Epidermal melanocyte (primary cell): ENCODE measurements at regions not wholly inside any gene's neighbourhood (a gene's known extent, or its start where the extent isn't known, plus 50 kb on each side); places are given as distances from the start of the nearest gene placed in this dataset.
"Not testable (repeated sequence)": the region's sequence is repeated elsewhere in the genome, so short reads cannot be mapped to it uniquely, and the experiment has no call there.

ENCODE experiments used
- DNase-seq: peaks from one replicate; pipeline ENCODE4 v3.0.0; 2011; ENCODE audit warnings: low spot score; ENCODE audit not compliant: insufficient read length

DNA sequence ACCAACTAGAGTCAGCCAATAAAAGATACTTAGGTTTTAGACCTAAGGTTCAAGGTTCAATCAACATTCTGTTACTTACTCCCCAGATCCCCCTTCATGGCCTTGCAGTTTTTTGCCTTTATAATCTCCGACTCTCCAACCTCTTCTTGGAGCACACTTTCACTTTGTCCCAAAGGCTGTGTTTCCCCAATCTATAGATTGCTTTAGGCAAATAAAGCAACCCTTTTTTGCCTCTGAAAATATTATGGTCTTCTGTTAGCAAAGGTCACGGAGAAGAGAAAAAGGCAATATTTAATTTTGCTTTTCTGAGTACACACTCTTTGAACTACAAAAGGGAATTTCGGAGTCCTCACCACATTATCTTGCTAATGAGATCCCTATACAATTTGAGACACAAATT lies 268.1 kb downstream of the PLOD2 start:
- no peak for DNase-seq

DNA sequence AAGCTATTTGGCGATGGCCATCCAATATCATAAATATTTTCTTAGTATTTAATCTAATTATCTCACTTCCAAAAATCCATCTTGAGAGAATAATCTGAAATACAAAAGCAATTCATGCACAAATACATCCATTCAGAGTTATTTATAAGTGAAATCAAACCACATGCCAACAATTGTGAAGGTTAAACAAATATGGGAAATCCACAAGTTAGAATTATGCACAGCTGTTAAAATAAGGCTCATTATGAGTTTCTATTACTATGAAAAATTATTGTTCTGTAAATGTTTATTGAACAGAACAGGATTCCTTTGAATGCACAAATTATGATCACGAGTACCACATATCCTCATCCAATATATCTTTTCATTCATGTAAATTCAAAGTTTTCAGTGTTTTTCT lies 267.7 kb downstream of the PLOD2 start:
- DNase-seq = no peak

DNA sequence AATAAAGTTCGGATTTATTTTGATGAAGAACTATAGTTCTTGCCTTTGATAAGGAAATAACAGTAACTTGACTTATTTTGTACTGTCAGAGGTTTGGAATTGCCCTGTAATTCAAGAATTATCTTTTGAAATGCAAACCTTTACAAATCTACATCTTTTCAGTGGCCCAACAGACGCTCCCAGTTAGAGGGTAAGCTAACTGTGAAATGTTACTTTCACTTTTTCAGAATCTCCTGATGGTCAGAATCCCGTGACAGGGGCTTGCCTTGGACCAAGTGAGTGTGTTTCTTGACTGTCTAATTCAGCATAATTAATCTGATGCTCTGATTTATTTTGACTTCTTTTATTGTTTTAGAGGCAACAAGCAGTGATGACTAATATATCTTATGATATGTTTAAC lies 262.5 kb downstream of the PLOD2 start:
- DNase-seq = no peak

DNA sequence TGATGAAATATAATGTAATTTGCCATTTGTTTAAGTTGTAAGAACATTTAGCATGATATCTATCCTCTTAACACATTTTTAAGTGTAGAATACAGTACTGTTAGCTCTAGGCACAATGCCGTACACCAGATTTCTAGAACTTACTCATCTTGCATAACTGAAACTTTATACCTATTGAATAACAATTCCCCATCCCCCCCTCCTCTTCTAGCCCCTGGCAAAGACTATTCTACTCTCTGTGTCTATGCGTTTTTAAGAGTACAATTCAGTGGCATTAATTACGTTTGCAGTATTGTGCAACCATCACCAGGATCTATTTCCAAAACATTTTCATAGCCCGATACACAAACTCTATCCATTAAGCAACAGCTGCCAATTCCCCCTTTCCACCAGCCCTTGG lies 261.7 kb downstream of the PLOD2 start:
- no peak for DNase-seq

DNA sequence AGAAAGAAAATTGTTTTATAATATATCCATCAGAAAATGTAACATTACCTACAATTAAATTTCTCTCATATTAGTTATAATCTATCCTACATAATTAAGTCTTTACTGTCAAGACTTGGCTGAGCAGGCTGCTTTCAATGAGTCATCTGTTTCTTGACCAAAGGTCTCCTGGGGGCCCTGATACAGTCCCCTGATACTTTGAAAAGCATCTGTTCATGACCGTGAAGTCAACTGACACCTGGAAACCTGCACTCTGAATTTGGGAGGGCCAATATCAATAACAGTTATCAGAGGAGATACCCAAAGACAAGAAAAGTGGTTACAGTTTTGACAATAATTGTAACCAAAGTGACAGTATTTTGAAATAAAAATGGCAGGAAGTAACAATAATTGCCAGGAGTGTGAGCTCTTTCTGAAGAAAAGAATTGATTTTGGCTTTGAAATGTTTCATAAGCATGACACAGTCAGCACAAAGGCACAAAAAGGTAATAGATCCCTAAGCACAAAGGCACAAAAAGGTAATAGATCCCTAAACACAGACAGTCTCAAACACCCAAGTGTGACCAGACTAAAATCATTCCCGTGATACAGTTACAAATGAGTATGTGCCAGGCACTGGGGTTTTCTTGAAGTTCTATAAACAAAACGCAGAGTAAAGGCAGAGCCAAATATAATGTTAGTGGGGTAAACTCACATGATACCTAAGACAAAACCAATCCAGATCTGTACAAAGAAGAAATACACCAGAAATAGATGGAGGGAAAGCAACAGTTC lies 260.7 kb downstream of the PLOD2 start:
- no peak for DNase-seq

DNA sequence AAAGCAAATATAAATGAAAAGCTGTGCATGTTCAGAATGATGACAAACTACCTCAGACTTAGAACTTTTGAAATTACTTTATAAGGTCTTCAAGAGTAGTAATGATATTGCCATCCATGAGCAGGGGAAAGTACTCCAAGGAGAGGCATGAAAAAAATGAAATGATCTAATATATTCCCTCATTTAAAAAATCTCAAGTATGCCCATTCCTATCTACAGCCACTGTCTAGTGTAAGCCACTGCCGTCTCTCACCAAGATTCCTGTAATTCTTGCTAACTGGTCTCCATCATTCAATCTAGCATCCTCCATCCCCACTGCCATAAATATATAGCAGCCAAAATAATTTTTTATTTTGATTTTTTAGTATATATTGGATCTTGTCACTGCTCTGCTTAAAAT lies 258.8 kb downstream of the PLOD2 start:
- DNase-seq = no peak

DNA sequence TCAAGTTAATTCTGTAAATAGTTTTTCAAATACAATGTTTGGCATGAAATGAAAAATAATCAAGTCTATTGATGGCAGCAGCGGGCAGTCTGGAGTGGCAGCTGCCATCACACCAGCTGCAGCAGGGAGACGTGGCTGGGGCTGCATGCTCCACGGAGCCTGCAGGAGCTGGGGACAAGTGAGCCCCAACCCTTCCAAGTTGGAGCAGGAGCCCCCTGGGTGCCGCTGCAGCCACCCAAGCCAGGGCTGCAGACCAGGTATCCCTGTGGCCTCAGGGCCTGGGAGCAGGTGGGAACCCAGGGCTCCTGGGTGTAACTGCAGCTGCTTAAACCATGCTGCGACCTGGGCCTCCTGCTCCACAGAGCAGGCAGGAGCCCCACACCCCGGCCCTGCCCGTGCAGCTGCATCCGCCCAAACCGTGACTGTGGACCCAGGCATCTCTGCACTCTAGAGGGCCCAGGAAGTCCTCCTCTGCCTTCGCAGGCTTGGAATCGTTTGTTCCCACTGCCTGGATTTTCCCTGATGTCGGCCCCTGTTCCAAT lies 257.4 kb downstream of the PLOD2 start:
- DNase-seq = no peak

DNA sequence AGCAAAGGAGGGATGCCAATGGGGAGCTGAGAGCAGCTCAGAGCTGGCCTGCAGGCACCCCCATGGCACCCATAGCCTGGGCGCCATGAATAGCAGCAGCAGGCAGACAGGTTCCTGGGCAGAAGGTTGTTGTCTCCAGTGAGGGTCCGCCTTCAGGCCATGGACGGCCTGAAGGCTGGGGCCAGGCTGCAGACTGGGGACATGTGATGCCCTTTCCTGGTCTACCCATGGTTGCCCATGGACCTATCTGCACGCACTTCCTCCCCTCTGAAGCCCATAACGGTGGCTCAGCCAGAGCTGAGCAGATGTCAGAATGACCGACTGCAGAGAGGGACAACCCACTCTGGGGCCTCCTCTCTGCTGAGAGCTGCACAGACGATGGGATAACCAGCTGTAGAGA lies 256.8 kb downstream of the PLOD2 start:
- DNase-seq = no peak

DNA sequence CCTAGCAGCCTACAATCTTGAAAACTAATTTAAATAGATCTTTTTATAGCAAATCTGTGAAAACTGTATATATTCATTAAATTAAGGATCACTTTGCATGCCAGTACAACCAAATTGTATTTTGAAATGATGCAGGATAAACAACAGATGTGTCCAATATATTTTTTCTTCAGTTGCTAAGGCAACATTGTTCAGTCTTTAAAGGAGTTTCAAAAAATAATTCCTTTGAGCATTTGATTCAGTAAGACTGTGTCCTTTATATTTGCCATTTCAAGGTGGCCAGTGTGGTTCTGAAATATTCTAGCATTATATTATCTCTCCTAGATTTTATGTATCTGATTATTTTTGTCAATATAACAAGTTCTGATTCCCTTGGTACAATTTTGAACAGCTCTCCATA lies 254.7 kb downstream of the PLOD2 start:
- no peak for DNase-seq

DNA sequence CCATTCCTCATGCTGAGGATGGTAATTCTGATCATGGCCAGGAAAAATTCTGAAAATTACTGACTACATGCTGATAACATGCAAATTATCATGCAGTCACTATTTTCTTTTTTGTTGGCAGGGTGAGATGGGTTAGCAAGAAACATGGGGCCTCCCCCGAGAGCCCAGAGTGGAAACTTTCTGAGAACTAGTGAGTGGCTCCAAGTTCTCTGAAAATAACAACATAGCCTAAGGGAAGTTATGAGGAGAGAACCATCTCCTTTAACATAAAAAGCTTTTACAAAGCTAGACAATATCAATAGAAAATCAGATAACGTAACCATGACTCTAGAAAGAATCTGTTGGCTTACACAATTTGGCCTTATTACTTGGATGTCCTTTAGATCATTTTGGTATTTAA lies 254.2 kb downstream of the PLOD2 start:
- DNase-seq = no peak

DNA sequence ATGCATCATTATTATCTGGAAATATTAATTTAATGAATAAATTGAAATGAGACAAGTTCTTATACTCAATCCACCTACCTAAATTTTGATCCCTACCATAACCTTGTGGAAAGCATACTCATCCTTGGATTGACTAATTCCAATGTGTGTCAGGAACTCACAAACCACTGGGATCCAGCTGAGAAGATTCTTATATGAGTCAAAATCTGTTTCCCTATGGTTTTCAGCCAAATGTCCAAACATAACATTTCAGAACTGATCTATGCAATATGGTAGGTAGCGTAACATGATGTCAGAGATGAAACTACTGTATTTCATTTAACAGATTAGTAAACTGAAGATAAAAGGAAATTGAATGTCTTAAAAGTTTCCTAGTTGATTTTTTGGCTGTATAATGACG lies 250.0 kb downstream of the PLOD2 start:
- no peak for DNase-seq

DNA sequence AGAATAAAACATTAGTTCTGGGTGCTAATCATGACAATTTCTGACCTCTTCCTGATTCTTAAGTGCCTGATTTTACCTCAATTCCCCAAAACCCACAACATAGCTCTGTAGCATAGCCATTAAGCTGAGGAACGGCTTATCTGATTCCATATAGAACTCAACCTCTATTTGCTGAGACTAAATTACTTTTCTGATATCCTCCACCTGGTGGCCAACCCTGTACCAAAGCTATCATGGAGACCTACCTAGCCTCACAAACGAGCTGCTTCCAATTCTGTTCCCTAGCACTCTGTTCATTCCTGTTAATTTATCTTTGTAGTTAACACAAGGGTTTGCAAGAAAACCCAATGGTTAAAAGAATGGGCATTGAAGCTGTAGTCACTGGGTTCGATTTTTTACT lies 245.2 kb downstream of the PLOD2 start:
- DNase-seq = no peak

DNA sequence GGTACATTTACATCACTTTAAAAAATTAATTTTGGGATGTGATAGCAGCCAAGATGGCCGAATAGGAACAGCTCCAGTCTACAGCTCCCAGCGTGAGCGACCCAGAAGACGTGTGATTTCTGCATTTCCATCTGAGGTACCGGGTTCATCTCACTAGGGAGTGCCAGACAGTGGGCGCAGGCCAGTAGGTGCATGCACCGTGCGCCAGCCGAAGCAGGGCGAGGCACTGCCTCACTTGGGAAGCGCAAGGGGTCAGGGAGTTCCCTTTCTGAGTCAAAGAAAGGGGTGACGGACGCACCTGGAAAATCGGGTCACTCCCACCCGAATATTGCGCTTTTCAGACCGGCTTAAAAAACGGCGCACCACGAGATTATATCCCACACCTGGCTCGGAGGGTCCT lies 233.2 kb downstream of the PLOD2 start:
- not testable (repeated sequence) for DNase-seq

DNA sequence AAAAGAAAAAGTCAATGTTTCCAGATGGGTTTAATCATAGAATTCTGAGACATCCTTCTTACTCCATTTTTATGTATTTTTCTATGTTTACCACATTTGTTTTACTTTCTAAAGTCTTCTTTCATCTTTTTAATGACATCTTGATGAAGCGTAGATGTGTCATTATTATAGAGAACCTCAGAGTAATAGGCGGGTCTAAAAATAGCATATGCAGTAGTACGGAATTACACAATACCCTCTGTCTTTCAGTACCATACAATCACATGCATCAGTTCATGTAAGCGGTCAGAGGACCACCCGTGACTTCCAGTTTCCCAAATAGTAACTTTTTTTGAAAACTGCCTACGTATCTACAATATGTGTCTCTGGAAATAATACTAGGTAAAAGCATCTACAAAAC lies 224.0 kb downstream of the PLOD2 start:
- DNase-seq = peak; percentile 51

DNA sequence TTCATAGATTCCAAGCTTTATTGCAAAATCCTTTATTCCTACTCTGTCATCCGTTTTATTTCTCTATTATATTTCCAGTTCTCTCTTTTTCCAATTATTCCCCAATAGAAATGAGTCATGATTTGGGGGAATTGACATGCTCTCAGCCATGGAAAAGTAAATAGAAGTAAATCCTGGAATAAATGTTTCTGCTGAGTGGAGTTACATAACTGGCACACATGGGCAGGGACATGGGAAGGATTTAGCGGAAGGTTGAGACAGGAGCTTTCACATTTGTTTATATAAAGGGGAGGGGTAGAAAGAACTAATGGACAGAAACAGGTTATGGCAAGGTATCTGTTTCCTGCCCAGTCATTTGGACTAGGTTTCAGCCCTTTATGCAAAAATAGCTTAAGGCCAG lies 221.6 kb downstream of the PLOD2 start:
- no peak for DNase-seq

DNA sequence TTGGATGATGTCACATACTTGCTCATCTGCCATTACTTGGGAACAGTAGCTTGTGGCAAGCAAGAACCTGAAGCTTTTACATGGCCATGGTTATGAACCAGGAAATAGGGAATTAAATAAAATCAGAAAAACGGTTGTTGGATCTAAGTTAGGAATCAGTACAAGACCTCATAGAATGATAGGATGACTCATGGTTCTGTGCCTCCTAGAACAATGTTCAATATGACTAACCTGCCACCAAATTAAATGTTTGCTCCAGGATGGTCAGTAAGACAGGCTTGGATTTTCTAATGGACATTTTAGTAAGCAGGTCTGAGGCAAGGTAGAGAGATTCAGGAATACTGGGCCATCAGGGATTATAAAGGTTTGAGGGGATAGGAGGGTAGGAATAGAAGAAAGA lies 218.9 kb downstream of the PLOD2 start:
- no peak for DNase-seq

DNA sequence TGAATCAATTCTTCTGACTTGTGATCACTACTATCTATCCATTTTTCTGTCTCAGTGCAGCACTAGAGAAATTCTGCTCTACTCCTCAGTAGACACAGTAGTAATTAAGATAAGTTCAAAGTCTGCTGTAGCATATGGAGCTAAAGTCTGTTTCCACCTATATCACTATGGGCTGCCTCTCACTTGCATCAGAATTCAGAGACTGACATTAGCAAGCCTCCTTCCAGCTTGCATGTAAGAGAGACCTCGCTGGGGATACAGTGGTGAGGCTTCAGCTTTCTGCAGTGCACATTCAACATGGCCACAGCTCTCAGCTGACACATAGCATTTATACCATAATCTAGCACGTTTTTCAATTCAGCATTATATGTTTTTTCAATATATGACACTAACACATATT lies 217.0 kb downstream of the PLOD2 start:
- no peak for DNase-seq

DNA sequence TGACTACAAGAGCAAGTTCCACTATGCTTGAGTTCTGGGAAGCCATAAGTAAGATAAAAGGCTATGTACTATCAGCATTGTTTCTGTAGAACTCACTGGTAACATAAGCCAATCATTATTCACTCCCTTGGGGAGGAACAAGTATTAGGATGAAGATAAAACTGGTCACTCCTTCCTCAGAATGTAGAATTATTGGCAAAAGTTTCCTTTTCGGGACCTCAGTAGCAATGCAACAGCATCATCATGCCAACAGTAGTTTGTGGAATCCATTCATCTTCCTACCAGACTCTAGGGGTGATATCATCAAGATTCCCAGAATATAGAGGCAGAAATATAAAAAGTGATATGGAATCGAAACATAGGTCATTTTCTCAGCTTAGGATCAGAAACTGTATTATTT lies 209.5 kb downstream of the PLOD2 start:
- no peak for DNase-seq

DNA sequence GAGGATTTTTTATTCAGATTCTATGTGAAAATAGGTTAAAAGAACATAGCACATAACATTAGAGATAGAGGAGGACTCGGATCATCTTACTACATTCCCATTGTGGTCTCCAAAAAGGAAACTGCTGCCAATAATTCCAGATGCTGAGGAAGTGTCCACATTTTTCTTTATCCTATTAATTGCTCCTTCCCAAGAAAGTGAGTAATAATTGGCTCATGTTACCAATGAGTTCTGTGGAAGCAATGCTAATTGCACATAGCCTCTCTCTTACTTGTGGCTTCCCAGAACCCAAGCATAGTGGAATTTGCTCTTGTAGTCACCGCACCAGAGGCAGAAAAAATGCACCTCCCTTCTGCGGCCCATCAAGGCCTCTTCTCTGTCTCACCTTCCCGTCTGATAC lies 208.4 kb downstream of the PLOD2 start:
- DNase-seq = no peak

DNA sequence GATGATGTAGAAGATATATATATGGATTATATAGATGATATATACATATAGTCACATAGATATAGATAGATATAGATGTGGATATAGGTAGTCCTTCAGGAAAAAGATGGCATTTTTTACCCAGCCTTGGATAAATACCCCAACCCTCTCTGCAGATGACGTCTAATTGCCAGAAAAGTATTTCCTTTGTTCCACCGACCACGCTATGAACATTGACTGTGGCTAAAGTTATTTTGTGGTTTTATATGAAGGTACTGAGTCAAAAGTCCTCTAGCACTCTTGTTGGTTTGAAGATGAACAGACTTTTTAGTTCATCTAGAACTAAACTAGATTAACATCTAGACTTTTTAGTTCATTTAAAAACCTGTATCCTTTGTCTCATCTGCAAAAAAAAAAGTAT lies 207.7 kb downstream of the PLOD2 start:
- no peak for DNase-seq

DNA sequence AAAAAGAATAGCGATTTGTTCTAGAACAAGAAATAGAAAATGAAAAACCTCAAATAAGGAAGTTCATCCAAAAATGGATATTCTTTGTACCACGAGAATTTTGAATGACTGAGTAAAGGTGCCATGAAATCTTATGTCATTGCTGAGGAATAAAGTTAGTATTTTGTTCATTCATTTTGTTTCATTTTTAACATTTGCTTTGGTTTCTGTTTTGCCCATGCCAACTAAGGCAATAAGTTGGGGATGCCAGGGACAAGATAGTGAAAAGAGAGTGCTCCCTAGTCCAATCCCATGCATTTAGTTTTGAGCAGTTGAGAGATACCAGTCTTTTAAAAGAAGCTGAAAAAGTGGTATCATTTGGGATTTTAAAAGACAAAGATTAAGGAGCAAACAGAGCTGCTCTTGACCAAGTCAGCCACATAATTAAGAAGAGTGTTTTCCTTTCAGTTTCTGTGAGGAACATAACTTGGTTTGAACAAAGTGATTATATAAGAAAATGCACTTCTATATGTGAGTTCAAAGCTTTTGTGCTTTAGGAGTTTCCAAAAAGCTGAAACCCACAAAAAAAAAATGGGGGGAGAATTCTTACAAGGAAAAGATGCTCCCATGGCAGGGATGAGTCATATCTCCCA lies 201.4 kb downstream of the PLOD2 start:
- DNase-seq = no peak

DNA sequence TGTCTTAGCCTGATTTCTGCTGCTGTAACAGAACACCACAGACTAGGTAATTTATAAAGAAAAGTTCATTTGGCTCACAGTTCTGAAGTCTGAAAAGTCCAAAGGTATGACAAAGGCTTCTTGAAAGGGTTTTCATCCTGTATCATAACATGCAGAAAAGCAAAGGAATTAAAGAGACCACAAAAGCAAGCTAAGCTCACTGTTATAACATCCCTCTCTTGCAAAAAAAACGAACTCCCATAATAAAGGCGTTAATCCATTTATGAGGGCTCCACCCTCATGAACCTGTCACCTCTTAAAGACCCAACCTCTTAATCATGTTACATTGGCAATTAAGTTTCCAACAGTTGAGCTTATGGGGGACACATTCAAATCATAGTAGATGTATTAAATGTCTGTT lies 197.9 kb downstream of the PLOD2 start:
- DNase-seq = no peak

DNA sequence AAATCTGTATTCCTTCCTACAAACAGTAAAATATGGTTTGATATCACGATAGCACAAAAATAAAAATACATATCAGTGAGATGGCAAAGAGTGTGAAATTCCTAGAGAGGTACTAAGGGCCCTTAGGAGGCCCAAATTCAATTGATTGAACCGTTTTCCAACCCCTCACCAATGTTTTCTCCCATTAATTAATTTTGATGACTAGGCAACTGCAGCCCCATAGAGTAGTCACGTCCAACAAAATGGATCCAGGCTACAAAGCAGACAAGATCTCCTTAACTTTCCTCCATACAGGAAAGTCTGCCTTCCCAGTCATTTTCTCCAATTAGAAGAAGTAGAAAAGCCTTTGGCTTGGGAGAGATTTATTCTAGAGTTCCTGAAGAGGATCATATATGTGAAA lies 193.9 kb downstream of the PLOD2 start:
- no peak for DNase-seq
